ENCODE measurements at regions not wholly inside any gene's neighbourhood (a gene's known extent, or its start where the extent isn't known, plus 50 kb on each side); places are given as distances from the start of the nearest gene placed in this dataset.

GRCh38 chr3:23748398-23749110 is 57.2 kb upstream of the UBE2E1 start:
- TF ChIP-seq POLR2AphosphoS5 (IDR thresholded peaks at IDR 0.05): no peak
- no peak for TF ChIP-seq CTCF (IDR thresholded peaks at IDR 0.05 in 8 of 11, conservative IDR thresholded peaks at IDR 0.05 in 3 of 11)
- TF ChIP-seq POLR2A (IDR thresholded peaks at IDR 0.05): no peak
